ACC112 (cell line): ENCODE measurements at regions not wholly inside any gene's neighbourhood (a gene's known extent, or its start where the extent isn't known, plus 50 kb on each side); places are given as distances from the start of the nearest gene placed in this dataset.

Experiments used
- H2AFZ ChIP-seq: fragments of 200-600 bp; sonication (generic); one replicate; pipeline ENCODE4 v1.6.0; 2017; ENCODE audit warnings: antibody characterized with exemption, low read length; ENCODE audit not compliant: unreplicated experiment
- H3K27ac ChIP-seq: fragments of 200-600 bp; sonication (generic); 2 replicates; pipeline ENCODE4 v1.5.1; 2014; ENCODE audit warnings: low read depth, mild to moderate bottlenecking, antibody characterized with exemption, low read length, moderate library complexity
- H3K27me3 ChIP-seq: fragments of 200-600 bp; sonication (generic); 2 replicates; pipeline ENCODE4 v1.6.1; 2014; ENCODE audit warnings: mild to moderate bottlenecking, antibody characterized with exemption, low read length, moderate library complexity, mixed read lengths; ENCODE audit not compliant: insufficient read depth
- H3K36me3 ChIP-seq: fragments of 200-600 bp; sonication (generic); 2 replicates; pipeline ENCODE4 v1.6.1; 2016; ENCODE audit warnings: mild to moderate bottlenecking, antibody characterized with exemption, low read length, moderate library complexity, mixed read lengths; ENCODE audit not compliant: insufficient read depth
- H3K4me1 ChIP-seq: fragments of 200-600 bp; sonication (generic); one replicate; pipeline ENCODE4 v1.6.1; 2016; ENCODE audit warnings: low read length, mixed read lengths; ENCODE audit not compliant: insufficient read depth, unreplicated experiment, control insufficient read depth
- H3K4me3 ChIP-seq: fragments of 200-600 bp; sonication (generic); 2 replicates; pipeline ENCODE4 v1.5.1; 2014; ENCODE audit warnings: mild to moderate bottlenecking, low read depth, low read length
- H3K79me2 ChIP-seq: fragments of 200-600 bp; sonication (generic); one replicate; pipeline ENCODE4 v1.6.0; 2016; ENCODE audit warnings: low read length; ENCODE audit not compliant: control insufficient read depth, unreplicated experiment, insufficient read depth

DNA sequence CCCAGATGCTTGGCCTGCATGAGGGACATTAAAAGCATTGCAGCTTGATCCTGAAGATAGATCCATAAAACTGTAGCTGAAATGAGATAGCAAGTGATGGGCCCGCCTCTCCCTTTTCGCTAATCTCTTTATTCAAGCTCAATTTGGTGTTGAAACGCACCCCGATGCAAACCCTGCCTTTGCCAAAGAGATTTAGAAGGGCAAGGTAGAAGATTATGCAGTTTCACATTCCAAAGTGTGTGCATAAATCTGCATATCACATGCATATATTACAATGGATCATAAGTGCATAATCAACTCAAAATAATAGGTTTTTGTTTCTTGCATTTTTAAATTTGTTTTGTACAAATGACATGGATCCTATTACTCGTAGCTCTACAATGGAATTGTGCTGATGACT lies 80.1 kb upstream of the SHANK2 start:
- no peaks in the 10 kb centered on the region for H3K4me1 ChIP-seq
- H3K4me3 ChIP-seq, result no peak overlapping the region
- H3K36me3 ChIP-seq, result no peaks in the 10 kb centered on the region
- H3K27ac ChIP-seq, result no peak overlapping the region
- no peak overlapping the region for H2AFZ ChIP-seq
- peaks cover 15% of the 10 kb centered on the region; the same call in 1 of the 2 replicates for H3K27me3 ChIP-seq
- H3K79me2 ChIP-seq, result no peaks in the 10 kb centered on the region

DNA sequence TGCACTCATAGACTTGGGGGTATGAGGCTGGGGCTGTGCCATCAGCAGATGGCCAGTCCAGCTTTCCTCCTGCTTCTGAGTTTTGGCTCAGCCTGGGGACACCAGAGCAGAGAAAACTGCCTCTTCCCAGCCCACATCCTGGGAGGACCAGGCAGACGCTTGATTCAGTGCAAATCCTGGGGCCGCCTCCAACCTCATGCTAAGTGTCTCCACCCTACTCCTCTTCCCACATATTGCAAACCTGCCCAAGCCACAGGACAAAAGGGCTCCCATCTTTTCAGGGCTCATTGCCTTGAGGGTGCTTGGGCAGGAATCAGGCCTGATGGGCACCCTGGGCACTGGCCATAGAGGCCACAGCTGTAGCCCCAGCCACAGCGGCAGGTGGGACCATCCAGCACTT lies 79.7 kb upstream of the SHANK2 start:
- Histone ChIP-seq H3K27ac (no peak overlapping the region), H3K4me3 (no peak overlapping the region), H3K36me3 (no peaks in the 10 kb centered on the region), H3K27me3 (peaks cover 11% of the 10 kb centered on the region; the same call in 1 of the 2 replicates), H2AFZ (no peak overlapping the region), H3K4me1 (no peaks in the 10 kb centered on the region), H3K79me2 (no peaks in the 10 kb centered on the region)

DNA sequence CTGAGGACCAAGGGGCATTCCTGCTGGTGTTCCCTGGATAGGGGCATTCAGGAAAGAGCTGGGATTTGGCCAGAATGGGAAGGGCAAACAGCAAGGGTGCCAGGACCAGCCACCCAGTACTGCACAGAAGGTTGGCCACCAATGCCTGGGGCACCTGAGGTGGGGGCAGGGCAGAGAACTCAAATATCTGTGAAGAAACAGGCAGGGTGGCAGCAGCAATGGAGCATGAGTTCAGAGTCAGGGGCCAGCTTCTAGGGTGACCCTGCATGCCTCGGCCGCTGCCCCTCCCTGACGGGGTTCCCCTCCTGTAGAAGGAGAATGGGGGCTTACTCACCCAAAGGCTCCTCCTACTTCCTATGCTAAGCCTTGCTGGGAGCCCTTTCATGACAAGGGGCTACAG lies 79.3 kb upstream of the SHANK2 start:
- no peak overlapping the region for H3K4me3 ChIP-seq

DNA sequence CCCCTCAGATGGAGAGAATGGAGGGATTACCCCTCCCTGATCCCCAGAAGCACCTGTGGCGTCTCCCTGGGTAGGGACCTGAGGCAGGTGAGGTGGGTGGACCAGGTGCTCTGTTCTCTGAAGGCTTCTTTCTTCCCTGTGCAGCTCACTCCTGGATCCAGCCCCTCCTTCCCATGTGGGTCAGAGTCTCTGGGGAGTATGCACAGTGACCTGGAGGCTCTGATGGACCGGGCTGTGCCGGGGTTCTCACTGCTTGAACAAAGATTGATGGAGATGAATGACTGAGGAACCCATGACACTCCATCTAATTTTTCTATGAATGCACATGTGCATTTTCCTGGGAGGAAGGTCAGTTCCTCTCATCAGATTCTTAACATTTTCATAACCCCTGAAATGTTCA lies 78.6 kb upstream of the SHANK2 start:
- Histone ChIP-seq H3K4me1 (no peaks in the 10 kb centered on the region), H3K79me2 (no peaks in the 10 kb centered on the region), H3K27ac (no peak overlapping the region), H2AFZ (no peak overlapping the region), H3K27me3 (0 out of 2 replicates have a peak, but pooled peaks cover 6% of the 10 kb centered on the region), H3K4me3 (no peak overlapping the region), H3K36me3 (no peaks in the 10 kb centered on the region)

More for the DNA sequence above, 79.3 kb upstream of the SHANK2 start:
- no peak overlapping the region for H2AFZ ChIP-seq
- H3K79me2 ChIP-seq, result no peaks in the 10 kb centered on the region
- H3K27ac ChIP-seq, result no peak overlapping the region
- no peaks in the 10 kb centered on the region for H3K36me3 ChIP-seq
- no peaks in the 10 kb centered on the region for H3K4me1 ChIP-seq
- H3K27me3 ChIP-seq, result peaks cover 7% of the 10 kb centered on the region; the same call in 1 of the 2 replicates

DNA sequence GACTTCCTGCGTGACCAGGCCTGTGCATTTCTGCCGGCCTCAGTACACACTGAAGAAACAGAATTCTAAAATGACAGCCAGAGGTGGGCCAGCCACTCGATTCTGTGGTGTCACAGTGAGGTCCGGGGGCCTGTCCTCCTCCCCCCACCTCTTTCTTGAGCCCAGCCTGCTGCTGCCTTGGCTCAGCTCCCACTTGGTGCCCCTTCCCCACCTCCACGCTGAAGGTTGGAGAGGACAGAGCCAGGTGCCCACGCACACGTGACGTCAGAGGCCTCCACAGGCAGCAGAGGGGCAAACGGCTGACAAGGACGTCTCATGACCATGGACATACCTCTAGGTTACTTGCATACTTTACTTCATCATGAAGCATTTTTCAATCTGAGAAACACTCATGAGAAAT lies 78.0 kb upstream of the SHANK2 start:
- Histone ChIP-seq H3K27ac (no peak overlapping the region), H3K79me2 (no peaks in the 10 kb centered on the region), H3K4me1 (no peaks in the 10 kb centered on the region), H2AFZ (no peak overlapping the region), H3K27me3 (0 out of 2 replicates have a peak, but pooled peaks cover 3% of the 10 kb centered on the region), H3K4me3 (no peak overlapping the region), H3K36me3 (no peaks in the 10 kb centered on the region)

DNA sequence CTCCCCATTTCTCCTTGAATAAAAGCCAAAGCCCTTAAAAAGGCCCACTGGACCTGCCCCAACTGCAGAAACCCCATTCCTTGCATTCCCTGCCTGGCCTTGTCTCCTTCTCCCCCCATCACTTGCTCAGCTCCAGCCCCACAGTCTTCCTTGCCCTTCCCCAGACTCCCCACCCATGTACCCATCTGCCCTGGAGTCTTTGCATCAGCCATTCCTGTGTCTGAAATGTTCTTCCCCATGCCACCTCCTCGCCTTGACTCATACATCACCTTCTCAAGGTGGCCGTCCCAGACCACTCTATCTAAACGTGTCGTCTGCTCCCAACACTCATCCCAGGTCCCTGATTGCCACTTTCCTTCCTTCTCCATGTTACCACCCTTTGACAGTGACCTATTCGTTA lies 77.4 kb upstream of the SHANK2 start:
- H2AFZ ChIP-seq, result no peak overlapping the region
- no peaks in the 10 kb centered on the region for H3K4me1 ChIP-seq
- H3K27ac ChIP-seq, result no peak overlapping the region
- no peaks in the 10 kb centered on the region for H3K79me2 ChIP-seq
- H3K27me3 ChIP-seq, result no peaks in the 10 kb centered on the region
- no peaks in the 10 kb centered on the region for H3K36me3 ChIP-seq
- no peak overlapping the region for H3K4me3 ChIP-seq

DNA sequence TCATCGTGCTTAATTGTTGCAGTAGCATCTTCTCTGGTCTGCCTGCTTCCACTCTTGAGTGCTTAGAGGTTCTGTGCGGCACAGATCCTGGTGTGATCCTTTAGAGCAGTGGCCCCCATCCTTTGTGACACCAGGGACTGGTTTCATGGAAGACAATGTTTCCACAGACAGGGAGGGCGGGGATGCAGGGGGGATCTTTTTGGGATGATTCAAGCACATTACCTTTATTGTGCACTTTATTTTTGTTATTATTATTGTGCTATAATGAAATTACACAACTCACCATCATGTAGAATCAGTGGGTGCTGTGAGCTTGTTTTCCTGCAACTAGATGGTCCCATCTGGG lies 76.8 kb upstream of the SHANK2 start:
- Histone ChIP-seq H3K27me3 (no peaks in the 10 kb centered on the region), H2AFZ (no peak overlapping the region), H3K4me1 (no peaks in the 10 kb centered on the region), H3K36me3 (no peaks in the 10 kb centered on the region), H3K79me2 (no peaks in the 10 kb centered on the region), H3K27ac (no peak overlapping the region), H3K4me3 (no peak overlapping the region)

DNA sequence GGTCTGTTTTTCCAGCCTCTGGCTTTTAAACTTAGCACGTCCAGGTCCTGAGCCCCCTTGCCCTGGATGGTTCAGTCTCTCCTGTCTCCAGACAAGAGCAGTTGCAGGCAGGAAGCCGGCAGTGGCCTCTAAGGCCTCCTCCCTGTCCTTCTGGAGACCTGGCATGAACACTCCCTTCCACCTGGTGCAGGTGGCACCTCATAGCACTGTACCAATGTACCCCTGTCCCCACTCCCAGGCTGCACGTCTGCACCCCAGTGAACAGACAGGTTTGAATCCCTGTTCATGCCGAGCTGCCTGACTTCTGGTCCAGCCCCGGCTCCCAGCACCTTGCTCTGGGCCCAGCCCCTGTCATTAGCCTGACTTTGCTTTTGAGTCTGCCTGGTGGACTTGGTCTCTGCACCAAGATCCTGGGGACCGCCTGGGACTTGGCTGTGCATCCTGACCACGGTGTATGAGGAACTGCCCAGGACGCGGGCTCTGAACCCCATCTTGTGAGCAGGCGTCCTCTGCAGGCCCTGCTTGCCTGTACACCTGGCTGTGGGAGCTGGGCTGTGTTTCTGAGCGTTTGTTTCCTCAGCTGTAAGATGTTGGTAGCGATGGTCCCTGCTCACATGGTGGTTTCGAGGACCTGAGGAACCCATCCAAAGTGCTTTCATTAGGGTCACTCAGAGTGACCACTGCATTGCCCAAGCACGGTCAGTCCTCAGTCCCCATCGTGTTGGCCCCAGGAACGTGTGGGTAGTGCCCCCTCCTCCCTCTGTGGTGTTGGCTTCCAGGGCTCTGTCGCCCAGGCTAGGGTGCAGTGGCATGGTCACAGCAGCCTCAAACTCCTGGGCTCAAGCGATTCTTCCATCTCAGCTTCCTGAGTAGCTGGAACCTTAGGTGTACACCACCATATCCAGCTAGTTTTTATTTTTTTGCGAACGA lies 75.0 kb upstream of the SHANK2 start:
- H2AFZ ChIP-seq, result no peak overlapping the region
- H3K27ac ChIP-seq, result no peak overlapping the region
- H3K79me2 ChIP-seq, result no peaks in the 10 kb centered on the region
- H3K4me1 ChIP-seq, result no peaks in the 10 kb centered on the region
- no peaks in the 10 kb centered on the region for H3K36me3 ChIP-seq
- H3K27me3 ChIP-seq, result no peaks in the 10 kb centered on the region
- H3K4me3 ChIP-seq, result no peak overlapping the region

DNA sequence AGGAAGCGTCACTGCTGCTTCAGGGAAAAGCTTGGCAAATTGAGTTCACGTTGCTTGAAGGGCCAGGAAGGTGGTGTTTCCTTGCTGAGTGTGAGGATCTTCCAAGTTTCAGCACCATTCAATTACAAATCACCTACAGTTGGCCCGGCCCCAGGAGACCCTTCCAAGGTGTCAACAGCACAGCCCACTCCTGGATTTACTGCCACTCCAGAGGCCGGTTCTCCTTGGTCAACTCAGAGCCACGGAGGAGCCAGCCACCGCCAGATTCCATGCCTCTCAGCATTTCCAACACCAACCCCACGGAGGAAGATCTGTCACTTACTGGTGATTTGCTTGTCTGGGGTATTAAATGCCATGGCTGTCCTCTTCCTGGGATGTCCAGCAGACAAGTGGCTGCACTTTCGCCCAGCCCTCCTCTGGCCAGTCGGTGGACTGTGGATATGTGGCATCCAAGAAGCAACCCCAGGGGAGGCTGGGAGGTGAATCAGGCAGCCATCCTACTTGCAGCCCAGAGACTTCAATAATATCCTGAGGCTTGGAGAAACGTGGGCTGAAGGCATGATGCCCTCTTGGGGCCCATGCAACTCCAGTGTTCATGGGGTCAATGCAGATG lies 74.1 kb upstream of the SHANK2 start:
- no peaks in the 10 kb centered on the region for H3K4me1 ChIP-seq
- no peaks in the 10 kb centered on the region for H3K36me3 ChIP-seq
- no peak overlapping the region for H3K27ac ChIP-seq
- H2AFZ ChIP-seq, result no peak overlapping the region
- H3K27me3 ChIP-seq, result no peaks in the 10 kb centered on the region
- H3K79me2 ChIP-seq, result no peaks in the 10 kb centered on the region
- no peak overlapping the region for H3K4me3 ChIP-seq

DNA sequence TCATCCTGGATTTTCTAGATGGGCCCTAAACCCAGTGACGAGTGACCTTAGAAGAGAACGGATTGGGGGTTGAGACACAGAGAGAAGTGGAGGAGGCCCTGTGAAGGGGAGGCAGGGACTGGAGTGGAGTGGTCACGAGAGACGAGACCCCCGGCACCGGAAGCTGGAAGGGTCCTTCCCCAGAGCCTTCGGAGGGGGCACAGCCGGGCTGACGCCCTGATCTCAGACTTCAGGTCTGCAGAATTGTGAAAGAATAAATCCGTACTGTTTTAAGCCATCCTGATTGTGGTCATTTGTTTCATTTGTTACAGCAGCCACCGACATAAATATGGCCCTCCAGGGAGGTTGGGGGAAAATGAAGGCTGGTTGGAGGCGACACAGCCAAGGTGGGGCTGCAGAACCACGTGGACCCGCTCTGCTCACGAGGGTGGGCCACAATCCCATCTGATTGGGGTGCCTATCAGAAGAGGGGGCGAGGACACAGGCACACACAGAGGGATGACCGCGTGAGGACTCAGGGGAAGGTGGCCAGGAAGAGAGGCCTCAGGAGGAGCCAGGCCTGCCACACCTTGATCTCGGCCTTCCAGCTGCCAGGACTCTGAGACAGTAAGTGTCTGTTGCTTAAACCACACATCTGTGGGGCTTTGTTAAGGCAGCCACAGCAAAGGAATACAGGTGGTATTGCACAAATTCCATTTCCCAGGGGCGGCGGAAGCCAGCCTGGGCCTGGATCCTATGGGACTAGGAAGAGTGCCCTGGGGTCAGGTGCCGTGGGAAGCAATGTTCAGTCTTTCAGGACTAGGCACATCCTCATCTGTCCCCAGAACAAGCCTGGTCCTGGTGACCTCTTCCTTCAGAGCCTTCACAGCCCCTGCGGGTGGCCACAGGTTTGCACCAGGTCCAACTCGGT lies 73.3 kb upstream of the SHANK2 start:
- Histone ChIP-seq H3K4me3 (no peak overlapping the region), H2AFZ (no peak overlapping the region), H3K27me3 (no peaks in the 10 kb centered on the region), H3K4me1 (no peaks in the 10 kb centered on the region), H3K36me3 (no peaks in the 10 kb centered on the region), H3K79me2 (no peaks in the 10 kb centered on the region), H3K27ac (no peak overlapping the region)
